WTC11 (cell line): ENCODE measurements at regions not wholly inside any gene's neighbourhood (a gene's known extent, or its start where the extent isn't known, plus 50 kb on each side); places are given as distances from the start of the nearest gene placed in this dataset.

Source experiments
- ATAC-seq: fragments of 200-7000 bp; cut with Tn5 transposase; 2 replicates; pipeline ENCODE4 v1.10.0; 2021; ENCODE audit warnings: mild to moderate bottlenecking, moderate library complexity
- CTCF ChIA-PET: fragments of 300-600 bp; sonication (Branson Sonifier 250); formaldehyde crosslinking; loops from one replicate; lab custom pipeline; 2021; ENCODE audit warnings: antibody characterized with exemption; lab: Charles Lee
- POLR2A ChIA-PET: fragments of 350-600 bp; sonication (Branson Sonifier 250); formaldehyde crosslinking; loops from one replicate; lab custom pipeline; 2021; ENCODE audit warnings: antibody characterized with exemption; lab: Charles Lee
- DNase-seq: peaks from one replicate; pipeline ENCODE4 v3.0.0; 2021; ENCODE audit warnings: low spot score
- H3K27ac Mint-ChIP-seq: 2 replicates; pipeline ENCODE4 v1.8.0; 2021; ENCODE audit warnings: mixed read lengths
- H3K27me3 Mint-ChIP-seq: 2 replicates; pipeline ENCODE4 v1.8.0; 2021; ENCODE audit warnings: low read depth, mild to moderate bottlenecking, moderate library complexity, mixed read lengths
- H3K36me3 Mint-ChIP-seq: 2 replicates; pipeline ENCODE4 v1.8.0; 2021; ENCODE audit warnings: mixed read lengths
- H3K4me1 Mint-ChIP-seq: 2 replicates; pipeline ENCODE4 v1.8.0; 2022; ENCODE audit warnings: mixed read lengths
- H3K4me3 Mint-ChIP-seq: 2 replicates; pipeline ENCODE4 v1.8.0; 2021; ENCODE audit warnings: mild to moderate bottlenecking, moderate library complexity, mixed read lengths
- H3K9me3 Mint-ChIP-seq: 2 replicates; pipeline ENCODE4 v1.8.0; 2021; ENCODE audit warnings: mixed read lengths
- ARID4B ChIP-seq: sonication (generic); formaldehyde crosslinking; IDR thresholded peaks from 2 replicates; pipeline ENCODE4 v1.8.0; 2023; ENCODE audit warnings: missing genetic modification reagents, mild to moderate bottlenecking, borderline replicate concordance
- E2F4 ChIP-seq: sonication (generic); formaldehyde crosslinking; IDR thresholded peaks from 2 replicates; pipeline ENCODE4 v1.8.1; 2022; ENCODE audit warnings: low read depth, mild to moderate bottlenecking, moderate library complexity, missing genetic modification reagents, borderline replicate concordance
- FOXJ3 ChIP-seq: sonication (generic); formaldehyde crosslinking; IDR thresholded peaks from 2 replicates; pipeline ENCODE4 v1.9.0; 2021; ENCODE audit warnings: missing genetic modification reagents, mild to moderate bottlenecking, borderline replicate concordance
- HMGA2 ChIP-seq: fragments of 250-450 bp; sonication (Bioruptor Pico); IDR thresholded peaks from 2 replicates; pipeline ENCODE4 v1.4.0; 2021; ENCODE audit warnings: mild to moderate bottlenecking, moderate library complexity
- KAT7 ChIP-seq: sonication (generic); formaldehyde crosslinking; IDR thresholded peaks from 2 replicates; pipeline ENCODE4 v1.8.1; 2023; ENCODE audit warnings: missing genetic modification reagents, mild to moderate bottlenecking, borderline replicate concordance
- MAX ChIP-seq: sonication (generic); formaldehyde crosslinking; IDR thresholded peaks from 2 replicates; pipeline ENCODE4 v1.8.0; 2022; ENCODE audit warnings: mild to moderate bottlenecking, missing genetic modification reagents
- MLX ChIP-seq: sonication (generic); formaldehyde crosslinking; IDR thresholded peaks from 2 replicates; pipeline ENCODE4 v1.8.1; 2023; ENCODE audit warnings: mild to moderate bottlenecking, missing genetic modification reagents, moderate library complexity
- NFATC4 ChIP-seq: fragments of 250-450 bp; sonication (Bioruptor Pico); IDR thresholded peaks from 2 replicates; pipeline ENCODE4 v1.9.0; 2021; ENCODE audit warnings: mild to moderate bottlenecking
- SOX15 ChIP-seq: fragments of 250-450 bp; sonication (Bioruptor Pico); IDR thresholded peaks from 2 replicates; pipeline ENCODE4 v1.9.0; 2021; ENCODE audit warnings: mild to moderate bottlenecking
- STAT6 ChIP-seq: sonication (generic); formaldehyde crosslinking; conservative IDR thresholded peaks from 2 replicates; pipeline ENCODE4 v1.8.1; 2023; ENCODE audit warnings: mild to moderate bottlenecking, low read depth, missing genetic modification reagents, moderate library complexity
- ZNF138 ChIP-seq: sonication (generic); formaldehyde crosslinking; conservative IDR thresholded peaks from 2 replicates; pipeline ENCODE4 v1.8.1; 2022; ENCODE audit warnings: mild to moderate bottlenecking, moderate library complexity, missing genetic modification reagents
- ZNF423 ChIP-seq: fragments of 250-450 bp; sonication (Bioruptor Pico); IDR thresholded peaks from 2 replicates; pipeline ENCODE4 v2.1.2; 2022; ENCODE audit warnings: mild to moderate bottlenecking, moderate library complexity
- ZNF671 ChIP-seq: fragments of 250-450 bp; sonication (Bioruptor Pico); IDR thresholded peaks from 2 replicates; pipeline ENCODE4 v1.8.0; 2021; ENCODE audit warnings: mild to moderate bottlenecking
- TF ChIP-seq, protein P1 (sequence below): sonication (generic); formaldehyde crosslinking; IDR thresholded peaks from 2 replicates; pipeline ENCODE4 v1.8.0; 2022; ENCODE audit warnings: mild to moderate bottlenecking, missing genetic modification reagents
- TF ChIP-seq, protein P2 (sequence below): fragments of 250-450 bp; sonication (Bioruptor Pico); IDR thresholded peaks from 2 replicates; pipeline ENCODE4 v2.1.2; 2022; ENCODE audit warnings: mild to moderate bottlenecking, moderate library complexity

GRCh38 chr10:47143072-47143471 lies 156.9 kb upstream of the GDF10 start:
- TF ChIP-seq, protein P1, sequence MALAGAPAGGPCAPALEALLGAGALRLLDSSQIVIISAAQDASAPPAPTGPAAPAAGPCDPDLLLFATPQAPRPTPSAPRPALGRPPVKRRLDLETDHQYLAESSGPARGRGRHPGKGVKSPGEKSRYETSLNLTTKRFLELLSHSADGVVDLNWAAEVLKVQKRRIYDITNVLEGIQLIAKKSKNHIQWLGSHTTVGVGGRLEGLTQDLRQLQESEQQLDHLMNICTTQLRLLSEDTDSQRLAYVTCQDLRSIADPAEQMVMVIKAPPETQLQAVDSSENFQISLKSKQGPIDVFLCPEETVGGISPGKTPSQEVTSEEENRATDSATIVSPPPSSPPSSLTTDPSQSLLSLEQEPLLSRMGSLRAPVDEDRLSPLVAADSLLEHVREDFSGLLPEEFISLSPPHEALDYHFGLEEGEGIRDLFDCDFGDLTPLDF (CRISPR knock-in tag) = no peak
- TF ChIP-seq NFATC4 (CRISPR knock-in tag) = no peak
- TF ChIP-seq ARID4B = no peak
- TF ChIP-seq, protein P2, sequence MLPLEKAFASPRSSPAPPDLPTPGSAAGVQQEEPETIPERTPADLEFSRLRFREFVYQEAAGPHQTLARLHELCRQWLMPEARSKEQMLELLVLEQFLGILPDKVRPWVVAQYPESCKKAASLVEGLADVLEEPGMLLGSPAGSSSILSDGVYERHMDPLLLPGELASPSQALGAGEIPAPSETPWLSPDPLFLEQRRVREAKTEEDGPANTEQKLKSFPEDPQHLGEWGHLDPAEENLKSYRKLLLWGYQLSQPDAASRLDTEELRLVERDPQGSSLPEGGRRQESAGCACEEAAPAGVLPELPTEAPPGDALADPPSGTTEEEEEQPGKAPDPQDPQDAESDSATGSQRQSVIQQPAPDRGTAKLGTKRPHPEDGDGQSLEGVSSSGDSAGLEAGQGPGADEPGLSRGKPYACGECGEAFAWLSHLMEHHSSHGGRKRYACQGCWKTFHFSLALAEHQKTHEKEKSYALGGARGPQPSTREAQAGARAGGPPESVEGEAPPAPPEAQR (CRISPR knock-in tag) = no peak
- no peak for TF ChIP-seq MAX (CRISPR knock-in tag)
- no peak for TF ChIP-seq HMGA2 (CRISPR knock-in tag)
- no peak for TF ChIP-seq ZNF138 (CRISPR knock-in tag)
- TF ChIP-seq ZNF423 (CRISPR knock-in tag) = no peak
- TF ChIP-seq, all 79 proteins: peak for 0
- 0 out of 2 replicates have a peak, but pooled peaks cover 4% of the 10 kb centered on the region for H3K4me1 Mint-ChIP-seq
- ChIA-PET CTCF (no interaction called here), POLR2A (no interaction called here)
- ATAC-seq (no peak), DNase-seq (no peak)
- H3K9me3 Mint-ChIP-seq = peaks cover 16% of the 10 kb centered on the region
- H3K27me3 Mint-ChIP-seq = no peaks in the 10 kb centered on the region; the same call in 1 of the 2 replicates
- no peak overlapping the region for H3K27ac Mint-ChIP-seq
- no peak overlapping the region for H3K4me3 Mint-ChIP-seq
- no peaks in the 10 kb centered on the region for H3K36me3 Mint-ChIP-seq

DNA sequence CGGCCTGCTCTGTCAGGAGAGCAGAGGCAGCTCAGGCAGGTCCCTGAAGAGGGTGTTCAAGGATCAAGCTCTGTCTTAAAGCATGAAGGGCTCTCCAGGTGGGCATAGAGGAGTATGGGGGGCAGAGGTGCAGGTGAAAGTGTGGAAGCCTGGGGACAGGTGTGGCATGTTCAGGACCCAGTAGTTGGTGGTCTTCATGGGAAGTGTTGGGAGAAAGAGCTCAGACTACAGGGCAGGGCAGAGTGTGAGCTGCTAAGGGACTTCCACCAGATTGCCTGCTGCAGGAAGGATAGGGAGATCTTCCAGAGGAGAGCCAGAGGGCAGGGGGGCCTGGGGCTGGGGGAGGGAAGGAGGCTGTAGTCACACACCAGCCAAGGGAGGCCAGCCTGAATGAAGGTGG lies 156.5 kb upstream of the GDF10 start:
- ChIA-PET POLR2A (no interaction called here), CTCF (no interaction called here)
- no peaks in the 10 kb centered on the region; the same call in 1 of the 2 replicates for H3K27me3 Mint-ChIP-seq
- no peak overlapping the region for H3K4me3 Mint-ChIP-seq
- no peak overlapping the region for H3K27ac Mint-ChIP-seq
- H3K9me3 Mint-ChIP-seq = peaks cover 16% of the 10 kb centered on the region
- 0 out of 2 replicates have a peak, but pooled peaks cover 4% of the 10 kb centered on the region for H3K4me1 Mint-ChIP-seq
- ATAC-seq (no peak), DNase-seq (no peak)
- no peaks in the 10 kb centered on the region for H3K36me3 Mint-ChIP-seq
- no peak for TF ChIP-seq ZNF671 (CRISPR knock-in tag)
- no peak for TF ChIP-seq SOX15 (CRISPR knock-in tag)
- no peak for TF ChIP-seq KAT7 (CRISPR knock-in tag)
- no peak for TF ChIP-seq STAT6
- no peak for TF ChIP-seq E2F4
- no peak for TF ChIP-seq MLX (CRISPR knock-in tag)
- no peak for TF ChIP-seq FOXJ3 (CRISPR knock-in tag)
